ENCODE measurements at regions not wholly inside any gene's neighbourhood (a gene's known extent, or its start where the extent isn't known, plus 50 kb on each side); places are given as distances from the start of the nearest gene placed in this dataset.

DNA sequence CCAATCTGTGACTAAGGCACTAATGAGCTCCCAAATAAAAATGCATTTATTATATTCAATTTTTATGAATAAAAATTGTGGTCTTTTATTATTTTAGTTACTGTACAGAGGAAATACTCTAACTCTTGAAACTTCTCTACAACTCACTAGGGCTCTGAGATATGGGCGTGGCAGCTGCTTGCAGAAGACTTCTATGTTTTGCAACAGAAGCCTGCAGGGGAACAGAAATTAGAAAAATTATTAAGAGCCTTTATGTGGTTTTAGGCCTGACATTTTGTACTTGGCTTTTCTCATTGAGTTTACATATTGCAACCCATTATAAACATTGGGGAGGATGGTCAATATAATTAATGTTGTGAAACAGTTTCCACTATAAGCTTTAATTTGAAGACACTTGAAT, 581.4 kb downstream of the TNS3 start:
- TF ChIP-seq, protein P1, sequence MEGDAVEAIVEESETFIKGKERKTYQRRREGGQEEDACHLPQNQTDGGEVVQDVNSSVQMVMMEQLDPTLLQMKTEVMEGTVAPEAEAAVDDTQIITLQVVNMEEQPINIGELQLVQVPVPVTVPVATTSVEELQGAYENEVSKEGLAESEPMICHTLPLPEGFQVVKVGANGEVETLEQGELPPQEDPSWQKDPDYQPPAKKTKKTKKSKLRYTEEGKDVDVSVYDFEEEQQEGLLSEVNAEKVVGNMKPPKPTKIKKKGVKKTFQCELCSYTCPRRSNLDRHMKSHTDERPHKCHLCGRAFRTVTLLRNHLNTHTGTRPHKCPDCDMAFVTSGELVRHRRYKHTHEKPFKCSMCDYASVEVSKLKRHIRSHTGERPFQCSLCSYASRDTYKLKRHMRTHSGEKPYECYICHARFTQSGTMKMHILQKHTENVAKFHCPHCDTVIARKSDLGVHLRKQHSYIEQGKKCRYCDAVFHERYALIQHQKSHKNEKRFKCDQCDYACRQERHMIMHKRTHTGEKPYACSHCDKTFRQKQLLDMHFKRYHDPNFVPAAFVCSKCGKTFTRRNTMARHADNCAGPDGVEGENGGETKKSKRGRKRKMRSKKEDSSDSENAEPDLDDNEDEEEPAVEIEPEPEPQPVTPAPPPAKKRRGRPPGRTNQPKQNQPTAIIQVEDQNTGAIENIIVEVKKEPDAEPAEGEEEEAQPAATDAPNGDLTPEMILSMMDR (IDR thresholded peaks at IDR 0.05; ENCODE audit: low read depth, low read length), result no peak
- TF ChIP-seq, protein P2, sequence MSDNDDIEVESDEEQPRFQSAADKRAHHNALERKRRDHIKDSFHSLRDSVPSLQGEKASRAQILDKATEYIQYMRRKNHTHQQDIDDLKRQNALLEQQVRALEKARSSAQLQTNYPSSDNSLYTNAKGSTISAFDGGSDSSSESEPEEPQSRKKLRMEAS (IDR thresholded peaks at IDR 0.05; ENCODE audit: low read depth, low read length), result no peak
- no peak for TF ChIP-seq POLR2A (IDR thresholded peaks at IDR 0.05; ENCODE audit: extremely low read depth, insufficient read length)
